DND-41 (cell line): ENCODE measurements at regions not wholly inside any gene's neighbourhood (a gene's known extent, or its start where the extent isn't known, plus 50 kb on each side); places are given as distances from the start of the nearest gene placed in this dataset.

ENCODE experiments used
- ATAC-seq: fragments of 200-7000 bp; cut with Tn5 transposase; 3 replicates; pipeline ENCODE4 v1.9.1; 2021; ENCODE audit warnings: low read depth; ENCODE audit not compliant: insufficient read depth
- DNase-seq: peaks from one replicate; pipeline ENCODE4 v3.0.0-alpha.2; 2020
- H2AFZ ChIP-seq: 2 replicates; pipeline ENCODE4 v1.6.0; 2012; ENCODE audit warnings: low read depth, low read length
- H3K27ac ChIP-seq: 2 replicates; pipeline ENCODE4 v1.5.1; 2012; ENCODE audit warnings: low read length, inconsistent platforms
- H3K27me3 ChIP-seq: fragments of 200-600 bp; sonication (generic); 2 replicates; pipeline ENCODE4 v1.6.0; 2012; ENCODE audit warnings: low read length, mild to moderate bottlenecking, inconsistent platforms; ENCODE audit not compliant: insufficient read depth, poor library complexity
- H3K36me3 ChIP-seq: 2 replicates; pipeline ENCODE4 v1.5.1; 2012; ENCODE audit warnings: low read length, inconsistent platforms; ENCODE audit not compliant: insufficient read depth
- H3K4me1 ChIP-seq: 2 replicates; pipeline ENCODE4 v1.5.1; 2012; ENCODE audit warnings: mild to moderate bottlenecking, low read length; ENCODE audit not compliant: insufficient read depth
- H3K4me2 ChIP-seq: 2 replicates; pipeline ENCODE4 v1.6.0; 2012; ENCODE audit warnings: mild to moderate bottlenecking, moderate library complexity, low read length, inconsistent platforms; ENCODE audit not compliant: insufficient read depth
- H3K4me3 ChIP-seq, 2 experiments: fragments of 200-600 bp in 1 of 2; shearing (Covaris generic) in 1 of 2; 2 replicates each; pipeline ENCODE4 v1.5.1; 2012 to 2016; ENCODE audit warnings: inconsistent platforms in 2 of 2, low read length in 2 of 2, mild to moderate bottlenecking in 2 of 2, low read depth in 1 of 2, moderate library complexity in 1 of 2
- H3K79me2 ChIP-seq: 2 replicates; pipeline ENCODE4 v1.6.0; 2012; ENCODE audit warnings: low read length, inconsistent platforms; ENCODE audit not compliant: insufficient read depth
- H3K9ac ChIP-seq: 2 replicates; pipeline ENCODE4 v1.6.0; 2012; ENCODE audit warnings: low read depth, mild to moderate bottlenecking, inconsistent platforms, low read length, moderate library complexity
- H3K9me3 ChIP-seq: 2 replicates; pipeline ENCODE4 v1.5.1; 2012; ENCODE audit warnings: low read length, moderate library complexity, mild to moderate bottlenecking, inconsistent platforms; ENCODE audit not compliant: insufficient read depth, severe bottlenecking
- H4K20me1 ChIP-seq: 2 replicates; pipeline ENCODE4 v1.6.0; 2012; ENCODE audit warnings: low read length; ENCODE audit not compliant: insufficient read depth
- EZH2 ChIP-seq: IDR thresholded peaks from 3 replicates; pipeline ENCODE4 v1.6.1; 2012; ENCODE audit warnings: borderline replicate concordance, low read depth, mild to moderate bottlenecking, moderate library complexity, low read length, inconsistent platforms; ENCODE audit not compliant: severe bottlenecking
- TF ChIP-seq, protein P1 (sequence below): IDR thresholded peaks from 2 replicates; pipeline ENCODE4 v1.5.1; 2012; ENCODE audit warnings: borderline replicate concordance, low read length, moderate library complexity, mild to moderate bottlenecking; ENCODE audit not compliant: poor library complexity, severe bottlenecking; ENCODE audit errors: extremely low read depth

DNA sequence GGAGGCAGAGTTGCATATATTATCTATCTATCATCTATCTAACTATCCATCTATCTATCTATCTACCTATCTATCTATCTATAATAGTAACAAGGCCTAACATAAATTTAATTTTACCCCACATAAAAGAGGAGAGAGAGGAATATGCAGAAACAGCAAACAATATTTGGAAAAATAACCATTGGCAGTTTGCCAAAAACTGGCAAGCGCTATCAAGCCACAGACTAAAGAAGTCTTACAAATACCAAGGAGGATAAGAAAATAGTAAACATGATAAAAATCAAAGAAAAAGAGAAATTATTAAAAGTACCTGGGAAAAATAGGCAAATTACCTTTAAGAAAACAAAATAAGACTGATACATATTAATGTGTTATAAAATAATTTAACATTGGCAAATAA lies 230.8 kb downstream of the CPXCR1 start:
- ATAC-seq (no peak), DNase-seq (no peak)
- Histone ChIP-seq H3K4me1 (no peaks in the 10 kb centered on the region), H3K27ac (no peak overlapping the region), H4K20me1 (no peaks in the 10 kb centered on the region), H3K9ac (no peak overlapping the region), H2AFZ (no peak overlapping the region), H3K79me2 (no peaks in the 10 kb centered on the region), H3K27me3 (no peaks in the 10 kb centered on the region), H3K9me3 (no peaks in the 10 kb centered on the region), H3K4me2 (no peak overlapping the region), H3K4me3 (no peak overlapping the region), H3K36me3 (no peaks in the 10 kb centered on the region)
- no peak for TF ChIP-seq EZH2
- TF ChIP-seq, protein P1, sequence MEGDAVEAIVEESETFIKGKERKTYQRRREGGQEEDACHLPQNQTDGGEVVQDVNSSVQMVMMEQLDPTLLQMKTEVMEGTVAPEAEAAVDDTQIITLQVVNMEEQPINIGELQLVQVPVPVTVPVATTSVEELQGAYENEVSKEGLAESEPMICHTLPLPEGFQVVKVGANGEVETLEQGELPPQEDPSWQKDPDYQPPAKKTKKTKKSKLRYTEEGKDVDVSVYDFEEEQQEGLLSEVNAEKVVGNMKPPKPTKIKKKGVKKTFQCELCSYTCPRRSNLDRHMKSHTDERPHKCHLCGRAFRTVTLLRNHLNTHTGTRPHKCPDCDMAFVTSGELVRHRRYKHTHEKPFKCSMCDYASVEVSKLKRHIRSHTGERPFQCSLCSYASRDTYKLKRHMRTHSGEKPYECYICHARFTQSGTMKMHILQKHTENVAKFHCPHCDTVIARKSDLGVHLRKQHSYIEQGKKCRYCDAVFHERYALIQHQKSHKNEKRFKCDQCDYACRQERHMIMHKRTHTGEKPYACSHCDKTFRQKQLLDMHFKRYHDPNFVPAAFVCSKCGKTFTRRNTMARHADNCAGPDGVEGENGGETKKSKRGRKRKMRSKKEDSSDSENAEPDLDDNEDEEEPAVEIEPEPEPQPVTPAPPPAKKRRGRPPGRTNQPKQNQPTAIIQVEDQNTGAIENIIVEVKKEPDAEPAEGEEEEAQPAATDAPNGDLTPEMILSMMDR, result no peak

DNA sequence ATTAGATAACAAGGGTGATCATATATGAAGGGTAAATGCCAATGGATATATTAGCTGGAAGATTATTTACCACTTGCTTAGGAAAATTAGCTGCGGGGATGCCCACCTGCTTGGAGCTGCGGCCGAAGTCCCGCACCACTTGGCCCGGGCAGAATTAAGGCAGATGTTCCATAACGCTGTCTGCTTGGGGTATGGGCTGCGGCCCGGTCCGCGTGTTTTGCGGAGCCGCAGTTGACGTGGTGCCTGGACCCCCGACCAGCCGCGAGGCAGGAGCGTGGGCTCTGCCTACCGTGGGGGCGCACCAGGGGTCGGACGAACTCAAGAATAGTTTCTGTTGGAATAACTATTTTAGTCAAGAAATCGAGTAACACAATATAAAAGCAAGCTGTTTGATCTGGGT lies 235.2 kb downstream of the CPXCR1 start:
- no peak for ATAC-seq
- no peak for TF ChIP-seq EZH2
- TF ChIP-seq, protein P1, result no peak
- H3K9ac ChIP-seq, result no peak overlapping the region
- H3K4me1 ChIP-seq, result no peaks in the 10 kb centered on the region
- H3K27me3 ChIP-seq, result no peaks in the 10 kb centered on the region
- no peaks in the 10 kb centered on the region for H3K36me3 ChIP-seq
- H3K27ac ChIP-seq, result no peak overlapping the region
- no peak overlapping the region for H3K4me3 ChIP-seq
- H4K20me1 ChIP-seq, result no peaks in the 10 kb centered on the region
- no peak overlapping the region for H2AFZ ChIP-seq
- H3K9me3 ChIP-seq, result no peaks in the 10 kb centered on the region
- no peak overlapping the region for H3K4me2 ChIP-seq
- H3K79me2 ChIP-seq, result no peaks in the 10 kb centered on the region
- DNase-seq, result no peak

DNA sequence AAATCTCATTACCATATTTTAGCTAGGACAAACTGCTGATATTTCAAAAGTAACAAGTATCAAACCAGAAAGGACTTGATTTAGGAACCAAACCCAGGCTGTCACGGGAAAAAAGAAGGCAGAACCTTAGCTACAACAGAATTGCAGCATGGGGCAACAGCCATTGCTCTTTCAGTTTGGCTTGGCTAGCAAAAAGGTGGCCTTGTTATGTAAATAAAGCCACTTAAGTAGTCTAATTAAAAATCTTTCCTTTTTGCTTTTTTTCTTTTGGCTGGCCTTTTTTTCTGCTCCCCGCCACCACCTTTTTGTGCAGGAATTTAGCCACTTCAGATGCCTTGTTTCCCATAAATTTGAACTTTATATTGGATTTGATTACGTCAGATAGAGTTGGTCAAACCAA lies 235.9 kb downstream of the CPXCR1 start:
- no peaks in the 10 kb centered on the region for H3K79me2 ChIP-seq
- H3K27me3 ChIP-seq, result no peaks in the 10 kb centered on the region
- H3K27ac ChIP-seq, result no peak overlapping the region
- no peak overlapping the region for H3K9ac ChIP-seq
- no peaks in the 10 kb centered on the region for H4K20me1 ChIP-seq
- no peak overlapping the region for H3K4me2 ChIP-seq
- no peak for TF ChIP-seq EZH2
- TF ChIP-seq, protein P1, result no peak
- no peak overlapping the region for H3K4me3 ChIP-seq
- ATAC-seq (no peak), DNase-seq (no peak)
- H2AFZ ChIP-seq, result no peak overlapping the region
- no peaks in the 10 kb centered on the region for H3K9me3 ChIP-seq
- no peaks in the 10 kb centered on the region for H3K36me3 ChIP-seq
- H3K4me1 ChIP-seq, result no peaks in the 10 kb centered on the region

DNA sequence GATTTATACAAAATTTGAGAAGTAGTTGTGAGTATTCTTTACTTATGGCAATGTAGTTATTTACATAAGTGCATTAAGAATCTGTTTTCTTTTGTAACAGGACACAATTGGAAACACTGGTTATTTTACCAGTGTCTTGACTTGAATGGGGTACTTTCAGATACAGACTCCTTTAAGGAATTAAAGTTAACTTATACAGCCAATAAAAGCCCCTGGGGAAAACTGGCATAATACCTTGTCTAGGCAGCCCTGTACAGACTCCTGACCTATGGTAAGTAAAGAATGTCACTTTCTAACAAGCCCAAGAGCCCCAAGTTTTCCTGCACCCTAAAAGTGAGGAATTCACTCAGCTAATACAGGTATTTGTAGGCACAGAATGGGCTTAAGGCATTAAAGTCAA lies 241.8 kb downstream of the CPXCR1 start:
- ATAC-seq, result no peak
- H3K4me1 ChIP-seq, result no peaks in the 10 kb centered on the region
- H3K9ac ChIP-seq, result no peak overlapping the region
- H3K4me3 ChIP-seq, result no peak overlapping the region
- no peaks in the 10 kb centered on the region for H3K79me2 ChIP-seq
- no peak for DNase-seq
- TF ChIP-seq, protein P1, result no peak
- TF ChIP-seq EZH2, result no peak
- no peaks in the 10 kb centered on the region for H3K36me3 ChIP-seq
- no peak overlapping the region for H3K27ac ChIP-seq
- no peaks in the 10 kb centered on the region for H3K27me3 ChIP-seq
- H2AFZ ChIP-seq, result no peak overlapping the region
- no peaks in the 10 kb centered on the region for H4K20me1 ChIP-seq
- no peaks in the 10 kb centered on the region for H3K9me3 ChIP-seq
- H3K4me2 ChIP-seq, result no peak overlapping the region
